K562 (cell line): ENCODE measurements at regions not wholly inside any gene's neighbourhood (a gene's known extent, or its start where the extent isn't known, plus 50 kb on each side); places are given as distances from the start of the nearest gene placed in this dataset.

Source experiments
- RBM14 ChIP-seq: fragments of 200-400 bp; formaldehyde crosslinking; IDR thresholded peaks from 2 replicates; pipeline ENCODE4 v1.6.1; 2018; ENCODE audit warnings: low read depth, mild to moderate bottlenecking, low read length, moderate library complexity, borderline replicate concordance; ENCODE audit not compliant: insufficient read depth
- ZNF224 ChIP-seq: sonication (generic); formaldehyde crosslinking; IDR thresholded peaks from 2 replicates; pipeline ENCODE4 v1.8.0; 2022; ENCODE audit warnings: mild to moderate bottlenecking, missing genetic modification reagents

GRCh38 chr4:135357091-135357490 is 1155.5 kb upstream of the PABPC4L start:
- no peak for TF ChIP-seq RBM14
- TF ChIP-seq ZNF224 (CRISPR knock-in tag): no peak
